KBM-7 (cell line): ENCODE measurements at regions not wholly inside any gene's neighbourhood (a gene's known extent, or its start where the extent isn't known, plus 50 kb on each side); places are given as distances from the start of the nearest gene placed in this dataset.
"Not testable (repeated sequence)": the region's sequence is repeated elsewhere in the genome, so short reads cannot be mapped to it uniquely, and the experiment has no call there.

Experiments used
- DNase-seq: peaks from one replicate; pipeline ENCODE4 v3.0.0-alpha.2; 2015
- in situ Hi-C: fragments of 300-500 bp; cut with MboI; formaldehyde crosslinking; loops from 2 replicates; pipeline ENCODE4 v1.14.3; 2020; ENCODE audit warnings: low sequenced_read_pairs, low pct_unique_long_range_greater_than_20kb, mixed read lengths

DNA sequence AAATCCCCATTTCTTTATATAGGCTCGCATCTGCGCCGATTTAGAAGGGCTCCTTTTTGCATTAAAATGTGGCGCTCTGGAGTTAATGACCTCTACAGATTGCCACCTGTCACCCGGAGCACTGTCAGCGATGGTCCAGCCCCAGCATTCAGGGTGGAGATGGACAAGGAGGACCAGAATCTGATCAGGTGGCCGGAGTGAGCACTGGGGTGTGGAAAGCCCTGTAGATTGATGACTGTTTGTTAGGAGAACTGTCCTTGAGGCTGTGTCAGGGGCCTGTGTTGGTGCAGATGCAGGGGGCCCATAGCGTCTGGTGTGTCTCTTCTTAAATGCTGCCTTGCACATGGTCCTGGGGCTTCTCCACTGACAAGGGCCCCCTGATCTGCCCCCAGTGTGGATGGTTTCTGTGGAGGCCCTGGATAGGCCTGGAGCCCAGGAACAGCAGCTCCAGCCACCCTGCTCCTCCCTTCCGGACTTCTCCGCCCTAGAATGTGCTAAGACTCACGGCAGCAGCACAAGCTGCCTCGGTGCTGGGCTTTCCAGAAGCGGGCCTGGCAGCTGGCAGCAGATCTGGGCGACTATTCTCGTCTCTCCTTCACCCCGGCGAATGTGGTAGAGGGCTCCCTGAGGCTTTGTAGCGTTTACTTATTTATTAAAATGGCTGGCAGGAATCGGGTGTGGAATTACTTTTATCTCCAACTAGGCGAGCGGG lies 1333.3 kb downstream of the BRD1 start:
- in situ Hi-C loops, result no loop called here

GRCh38 chr22:48493733-48494132 lies 1333.9 kb downstream of the BRD1 start:
- DNase-seq, result no peak
- in situ Hi-C loops, result no loop called here

More for the DNA sequence above, 1333.3 kb downstream of the BRD1 start:
- DNase-seq, result no peak

GRCh38 chr22:48492366-48493320 lies 1335.0 kb downstream of the BRD1 start:
- in situ Hi-C loops, result no loop called here

GRCh38 chr22:48491451-48491941 lies 1336.2 kb downstream of the BRD1 start:
- in situ Hi-C loops, result no loop called here
- no peak for DNase-seq

More at GRCh38 chr22:48492366-48493320, 1335.0 kb downstream of the BRD1 start:
- peak; percentile 78 for DNase-seq

DNA sequence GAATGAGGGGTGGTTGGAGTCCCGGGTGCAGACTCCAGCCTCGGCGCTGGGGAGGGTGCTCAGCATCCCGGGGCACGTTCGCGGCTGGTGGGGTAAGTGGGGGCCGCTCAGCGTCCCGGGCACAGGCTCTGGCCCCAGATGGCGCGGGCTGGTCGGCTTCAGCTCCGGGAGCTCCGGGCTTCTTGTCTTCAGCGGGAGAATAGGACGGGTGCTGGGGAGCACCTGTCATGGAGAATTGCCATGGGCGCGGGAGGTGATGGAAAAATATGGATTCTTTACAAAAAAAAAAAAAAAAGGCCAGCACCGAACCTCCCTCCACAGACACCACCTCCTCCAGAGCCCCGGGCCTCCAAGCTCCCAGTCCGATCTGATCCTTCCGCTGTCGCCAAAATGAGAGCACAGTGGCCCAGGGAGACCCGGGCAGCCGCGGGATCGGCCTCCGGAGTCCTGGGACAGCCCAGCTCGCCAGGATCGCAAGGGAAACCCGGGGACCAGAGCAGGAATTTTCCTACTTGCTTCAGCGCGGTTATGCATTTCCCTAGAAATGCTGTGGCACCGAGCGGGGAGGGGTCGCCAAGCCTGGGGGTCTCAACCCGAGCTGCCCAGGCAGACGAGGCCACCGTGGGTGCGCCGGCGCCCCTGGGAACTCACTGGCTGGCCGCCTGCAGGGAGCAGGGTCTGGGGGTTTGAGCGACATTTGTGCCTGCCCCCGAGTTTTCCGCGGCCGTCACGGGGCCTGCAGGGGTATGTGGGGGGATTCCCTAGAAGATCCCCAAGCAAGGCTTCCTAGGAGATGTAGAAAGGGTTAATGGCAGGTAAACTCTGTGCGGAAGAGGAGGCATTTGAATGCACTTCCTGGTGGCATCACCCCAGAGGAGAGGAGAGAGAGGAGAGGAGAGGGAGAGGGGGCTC lies 1336.9 kb downstream of the BRD1 start:
- DNase-seq, result no peak
- in situ Hi-C loops, result no loop called here

GRCh38 chr22:48489551-48490499 lies 1337.8 kb downstream of the BRD1 start:
- in situ Hi-C loops, result no loop called here
- no peak for DNase-seq

- DNase-seq, result no peak
- in situ Hi-C loops, result no loop called here
Measured at GRCh38 chr22:48488611-48489511, 1338.8 kb downstream of the BRD1 start.

DNA sequence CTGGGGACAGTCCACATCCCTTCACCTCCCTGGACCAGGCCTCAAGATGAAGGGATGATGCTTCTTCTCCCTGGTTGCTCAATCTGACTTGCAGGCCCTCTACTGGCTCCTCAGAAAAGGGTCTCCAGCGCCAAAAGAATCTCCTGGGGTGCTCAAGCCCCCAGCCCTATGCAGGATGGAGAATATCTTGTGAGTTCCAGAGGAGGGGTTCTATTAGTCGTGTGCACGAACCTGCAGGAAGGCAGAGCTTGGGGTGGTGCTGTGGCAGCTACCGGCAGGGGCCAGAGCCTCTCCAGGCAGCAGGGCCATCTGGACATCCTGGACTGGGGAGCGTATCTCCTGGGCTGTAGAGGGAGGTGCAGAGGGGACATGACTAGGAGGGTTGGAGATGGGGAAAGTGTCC lies 1339.5 kb downstream of the BRD1 start:
- DNase-seq, result no peak
- in situ Hi-C loops, result no loop called here

- DNase-seq, result no peak
- in situ Hi-C loops, result no loop called here
Measured at GRCh38 chr22:48486558-48486957, 1341.1 kb downstream of the BRD1 start.

DNA sequence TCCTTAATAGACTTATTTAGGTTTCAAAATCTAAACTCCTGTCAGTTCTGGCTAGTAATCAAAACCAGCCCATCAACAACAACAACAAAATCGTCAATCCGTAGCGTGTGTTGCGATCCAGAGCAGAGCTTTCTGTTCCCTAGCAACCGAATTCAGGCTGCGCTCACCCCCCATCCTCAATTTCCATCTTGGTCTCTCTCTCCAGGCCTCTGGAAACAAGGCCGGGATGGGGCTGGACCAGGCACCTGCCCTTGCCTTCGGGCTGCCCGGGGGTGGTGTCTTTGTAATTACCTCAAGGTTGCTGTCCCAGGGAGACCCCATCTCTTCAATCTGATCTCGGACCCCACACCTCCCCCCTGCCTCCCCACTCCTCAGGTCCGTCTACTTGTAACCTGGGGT lies 1341.5 kb downstream of the BRD1 start:
- in situ Hi-C loops, result no loop called here
- no peak for DNase-seq

DNA sequence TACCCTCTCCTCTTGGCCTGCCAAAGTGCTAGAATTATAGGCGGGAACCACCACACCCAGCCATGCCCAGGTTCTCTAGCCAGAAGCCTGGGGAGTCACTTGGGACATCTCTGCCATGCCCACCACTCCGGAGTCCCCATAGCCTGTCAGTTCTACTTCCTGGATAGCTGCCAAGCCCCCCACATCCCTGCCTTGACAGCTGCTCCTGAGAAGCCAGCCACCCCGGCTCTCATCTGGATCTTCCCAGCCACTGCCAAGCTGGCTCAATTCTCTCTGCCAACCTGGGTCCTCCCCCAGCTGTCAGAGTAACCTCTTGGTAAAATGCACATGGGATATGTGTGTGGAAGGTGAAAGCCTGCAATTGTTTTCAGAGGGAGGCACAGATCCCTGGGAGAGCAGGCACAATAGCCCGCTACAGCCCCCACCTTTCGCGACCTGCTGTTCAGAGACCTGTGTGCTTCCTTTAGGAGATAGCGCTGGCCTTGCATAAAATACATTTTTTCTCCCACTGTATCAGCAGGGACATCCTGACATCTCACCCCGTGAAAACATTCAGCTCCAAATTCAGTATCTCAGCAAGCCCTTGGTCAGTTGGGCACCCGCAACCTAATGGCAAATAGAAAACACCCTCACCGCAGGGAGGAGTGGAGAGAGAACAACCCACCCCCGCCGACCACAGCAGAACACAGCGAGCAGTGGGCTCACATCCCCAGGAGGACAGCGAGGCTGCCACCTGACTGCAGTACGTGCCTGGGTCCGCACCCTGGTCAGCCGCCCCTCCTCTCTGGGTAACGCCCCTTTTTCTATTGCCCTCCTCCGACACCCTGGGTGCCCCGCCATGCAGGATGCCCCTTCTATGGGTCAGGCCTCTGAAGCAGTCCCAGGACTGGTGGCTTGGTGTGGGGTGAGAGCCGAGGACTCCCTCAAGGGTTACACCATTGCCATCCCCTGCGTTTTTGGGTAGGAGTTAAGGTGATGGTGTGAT lies 1342.2 kb downstream of the BRD1 start:
- no peak for DNase-seq
- in situ Hi-C loops, result no loop called here

GRCh38 chr22:48483764-48484528 lies 1343.7 kb downstream of the BRD1 start:
- in situ Hi-C loops, result no loop called here
- no peak for DNase-seq

DNA sequence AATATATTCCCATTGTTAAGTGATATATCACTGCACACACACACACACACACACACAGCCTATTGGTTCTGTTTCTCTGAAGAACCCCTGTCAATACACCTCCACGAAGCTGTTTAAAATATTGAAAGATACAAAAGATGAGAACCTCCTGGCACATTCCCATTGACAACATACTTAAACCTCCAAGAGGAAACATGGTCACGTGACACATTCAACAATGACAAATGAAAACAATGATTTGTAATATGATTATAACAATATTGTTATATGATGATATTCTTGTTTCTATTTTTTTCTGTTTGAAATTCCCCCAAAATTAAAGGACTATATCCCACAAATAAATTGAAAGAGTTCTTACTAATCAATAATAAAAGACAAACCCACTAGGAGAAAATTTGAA lies 1344.9 kb downstream of the BRD1 start:
- in situ Hi-C loops, result no loop called here
- DNase-seq, result no peak

- not testable (repeated sequence) for DNase-seq
Measured at GRCh38 chr22:48482198-48482597, 1345.5 kb downstream of the BRD1 start.

DNA sequence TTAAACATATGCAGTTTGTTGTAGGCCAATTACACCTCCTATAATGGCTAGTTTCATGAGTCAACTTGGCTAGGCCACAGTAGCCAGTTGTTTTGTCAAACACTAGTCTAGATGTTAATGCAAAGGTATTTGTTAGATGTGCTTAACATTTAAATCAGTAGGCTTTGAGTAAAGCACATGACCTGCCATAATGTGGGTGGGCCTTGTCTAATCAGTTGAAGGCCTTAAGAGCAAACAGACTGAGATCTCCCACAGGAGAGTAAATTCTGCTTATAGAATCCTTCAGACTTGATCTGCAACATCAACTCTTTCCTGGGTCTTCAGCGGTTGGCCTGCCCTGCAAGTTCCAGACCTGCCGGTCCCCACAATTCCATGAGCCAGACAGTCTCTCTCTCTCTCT lies 1345.9 kb downstream of the BRD1 start:
- in situ Hi-C loops, result no loop called here
- DNase-seq, result no peak

More at GRCh38 chr22:48482198-48482597, 1345.5 kb downstream of the BRD1 start:
- in situ Hi-C loops, result not testable (repeated sequence)
